ENCODE measurements at regions not wholly inside any gene's neighbourhood (a gene's known extent, or its start where the extent isn't known, plus 50 kb on each side); places are given as distances from the start of the nearest gene placed in this dataset.

DNA sequence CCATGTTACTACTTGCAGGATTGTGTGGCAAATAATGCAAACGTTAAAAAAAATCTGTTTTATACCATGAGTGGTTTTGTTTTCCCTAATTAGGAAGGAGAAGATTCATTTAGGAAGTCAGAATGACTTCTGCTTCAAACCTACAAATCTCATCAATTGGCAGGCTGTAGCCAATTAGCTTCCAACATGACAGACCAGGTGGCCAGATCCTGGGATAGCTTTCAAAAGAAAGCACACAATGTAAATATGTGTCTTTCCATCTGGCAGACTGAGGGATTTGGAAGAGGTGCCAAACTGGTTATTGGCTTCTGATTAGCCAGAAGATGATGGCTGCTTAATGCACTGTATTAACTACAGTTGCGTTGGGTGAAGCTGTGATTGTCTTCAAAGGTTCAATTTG is 432.8 kb downstream of the ANKRD50 start:
- peak; percentile 39 to 78 for DNase-seq

DNA sequence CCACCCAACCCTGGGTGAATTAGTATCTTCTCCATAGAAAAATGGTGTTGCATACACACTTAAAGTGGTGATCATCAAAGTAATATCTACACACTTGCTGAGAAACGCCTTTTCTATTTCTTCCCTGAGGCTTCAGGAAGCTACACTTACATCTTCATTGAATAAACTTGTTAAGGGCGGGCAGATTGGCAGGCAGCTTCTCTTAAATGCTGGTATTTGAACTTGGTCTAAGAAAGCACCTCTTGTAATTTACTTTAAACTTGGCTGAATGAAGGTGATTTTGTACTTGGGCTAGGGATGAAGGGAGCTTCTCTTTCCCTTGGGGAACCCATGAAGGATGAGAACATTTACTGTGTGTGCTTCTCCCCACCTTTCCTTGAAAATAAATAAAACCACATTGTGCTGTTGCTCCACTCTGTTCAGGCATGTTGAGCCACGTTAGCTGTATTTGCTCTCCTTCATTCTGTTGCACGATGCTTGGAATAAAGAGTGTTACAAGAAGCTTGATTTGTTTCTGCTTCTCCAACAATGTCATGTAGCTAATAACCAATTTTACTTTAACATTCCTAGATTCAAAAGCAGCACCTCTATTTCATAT is 430.1 kb downstream of the ANKRD50 start:
- DNase-seq = no peak

DNA sequence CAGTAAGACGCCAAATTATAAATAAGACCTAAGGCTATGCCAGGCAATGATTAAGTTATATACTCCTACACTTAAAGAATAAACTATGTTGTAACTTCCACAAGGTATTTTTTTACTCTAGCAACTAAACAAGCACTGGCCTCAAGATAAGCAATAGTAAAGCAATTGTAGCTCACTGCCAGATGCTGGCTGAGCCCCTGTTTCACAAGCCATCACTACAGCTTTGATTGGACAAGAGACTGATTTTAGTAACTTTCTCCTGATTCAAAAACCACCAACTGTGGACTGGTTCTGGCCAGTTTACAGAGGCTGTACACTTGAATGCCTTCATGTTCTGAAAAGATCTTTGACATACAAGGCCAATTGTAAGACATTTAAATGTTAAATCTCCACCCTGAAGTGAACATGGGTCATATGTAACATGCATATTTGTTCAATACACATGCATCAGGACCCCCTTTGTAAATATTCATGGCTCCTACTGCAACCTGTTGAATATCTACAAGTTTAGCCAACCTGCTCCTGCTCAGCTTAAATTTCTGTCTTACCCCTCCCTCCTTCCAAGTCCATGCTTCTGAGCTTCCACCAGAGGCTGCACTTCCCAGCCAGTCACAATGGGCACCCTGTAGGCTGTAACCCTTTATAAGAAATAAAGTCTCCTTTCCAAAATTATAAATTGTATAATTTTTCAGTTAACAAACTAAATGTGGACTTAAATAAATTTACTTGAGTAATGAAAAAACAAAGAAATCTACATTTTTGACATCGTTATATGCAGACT is 423.6 kb downstream of the ANKRD50 start:
- DNase-seq = no peak

GRCh38 chr4:124290678-124291077 is 421.9 kb downstream of the ANKRD50 start:
- no peak for DNase-seq

DNA sequence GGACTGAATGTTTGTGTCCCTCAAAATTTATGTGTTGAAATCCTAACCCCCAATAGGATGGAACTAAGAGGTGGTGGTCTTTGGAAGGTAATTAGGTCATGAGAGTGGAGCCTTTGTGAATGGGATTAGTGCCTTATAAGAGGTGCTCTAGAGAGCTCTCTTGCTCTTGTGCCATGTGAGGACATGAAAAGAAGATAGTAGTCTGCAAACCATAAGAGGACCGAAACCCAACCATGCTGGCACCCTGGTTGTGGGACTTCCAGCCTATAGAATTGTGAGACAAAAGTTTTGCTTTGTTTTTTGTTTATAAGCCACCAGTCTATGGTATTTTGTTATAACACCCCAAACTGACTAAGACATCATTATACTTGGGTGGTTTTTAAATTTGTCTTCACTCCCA is 417.1 kb downstream of the ANKRD50 start:
- no peak for DNase-seq

GRCh38 chr4:124304941-124305340 is 407.6 kb downstream of the ANKRD50 start:
- no peak for DNase-seq

DNA sequence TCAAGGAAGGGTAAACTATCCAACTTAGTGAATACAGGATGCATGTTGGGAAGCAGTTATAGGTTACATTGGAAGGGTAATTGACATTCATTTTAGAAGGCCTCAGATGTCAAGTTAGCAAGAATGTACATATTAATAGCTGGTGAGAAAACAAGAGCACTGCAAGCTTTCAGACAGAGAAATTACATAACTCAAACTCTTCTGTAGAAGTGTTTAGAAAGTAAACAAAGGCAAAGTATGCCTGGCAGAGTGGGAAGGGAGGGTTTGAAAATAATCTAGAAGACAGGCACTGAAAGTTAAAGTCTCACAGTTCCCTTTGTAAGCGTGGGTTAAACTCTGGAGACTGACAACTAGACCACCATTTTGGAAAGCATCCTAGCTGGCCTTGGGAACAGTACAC is 406.2 kb downstream of the ANKRD50 start:
- DNase-seq = no peak

DNA sequence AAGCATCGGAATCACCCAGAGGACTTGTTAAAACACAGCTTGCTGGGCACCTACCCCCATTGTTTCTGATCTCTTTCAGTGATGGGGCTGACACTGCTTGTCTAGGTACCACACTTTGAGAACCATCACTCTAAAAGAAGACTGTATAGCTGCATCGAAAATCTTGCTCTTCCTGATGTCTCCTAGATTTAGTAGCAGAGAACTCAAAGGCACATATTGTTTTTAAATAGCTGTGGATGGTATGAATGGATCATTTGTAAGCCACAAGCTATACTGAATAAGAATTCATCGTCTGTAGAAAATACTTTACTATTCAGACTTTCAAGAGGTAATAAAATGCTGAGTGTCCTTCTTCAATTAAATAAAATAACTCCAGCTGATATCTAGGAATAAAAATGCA is 405.4 kb downstream of the ANKRD50 start:
- DNase-seq = no peak

DNA sequence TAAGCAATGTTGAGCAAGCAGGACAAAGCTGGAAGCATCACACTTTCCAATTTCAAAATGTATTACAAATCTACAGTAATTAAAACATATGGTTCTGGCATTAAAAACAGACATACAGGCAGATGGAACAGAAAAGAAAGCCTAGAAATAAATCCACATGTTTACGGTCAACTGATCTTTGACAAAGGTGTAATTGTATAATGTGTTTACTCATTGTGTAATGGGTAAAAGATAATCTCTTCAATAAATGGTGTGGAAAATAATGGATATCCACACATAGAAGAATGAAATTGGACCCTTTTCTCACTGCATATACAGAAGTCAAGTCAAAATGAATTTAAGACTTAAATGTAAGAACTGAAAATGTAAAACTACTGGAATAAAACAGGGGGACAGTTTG is 394.2 kb downstream of the ANKRD50 start:
- DNase-seq = peak in 1 of 2 experiments; percentile 9

- peak; percentile 14 to 27 for DNase-seq
These were observed 391.2 kb downstream of the ANKRD50 start for GRCh38 chr4:124321364-124321763.

DNA sequence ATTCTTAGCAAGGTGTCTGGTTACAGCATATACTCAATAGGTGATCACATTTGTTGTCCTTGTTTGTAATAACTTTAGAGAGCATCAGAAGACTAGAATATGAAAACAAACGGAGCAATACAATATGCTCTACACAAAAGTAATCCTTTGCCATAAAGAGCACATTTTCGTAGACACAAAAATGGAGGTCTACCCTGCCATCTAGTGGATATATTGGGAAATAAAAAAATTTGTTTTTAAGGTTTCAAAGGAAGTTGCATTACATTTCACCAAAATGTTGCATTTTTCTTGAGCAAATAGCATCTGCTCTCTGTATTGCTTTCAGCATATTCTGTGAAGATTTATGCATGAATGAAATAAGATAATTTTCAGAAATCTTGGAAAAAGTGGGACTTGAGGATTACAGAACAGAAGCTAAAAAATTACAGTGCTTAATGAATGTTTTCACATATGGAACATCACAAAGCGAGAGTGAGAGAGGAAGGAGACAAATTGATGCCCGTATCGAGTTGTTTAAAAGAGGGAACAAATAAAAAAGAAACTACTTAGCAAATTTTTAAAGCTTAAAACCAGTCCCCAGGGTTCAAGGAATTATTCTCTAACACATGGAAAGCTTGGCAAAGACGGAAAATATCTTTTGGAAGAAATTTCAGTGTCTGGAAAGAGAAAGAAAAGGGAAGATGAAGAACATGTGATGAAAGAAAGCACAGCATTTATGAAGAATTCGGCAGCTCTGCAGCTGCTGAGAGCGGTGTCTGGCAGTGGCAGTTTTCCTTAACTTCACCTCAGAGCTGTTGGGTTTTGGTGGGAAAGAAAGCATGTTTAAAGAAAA is 390.1 kb downstream of the ANKRD50 start:
- DNase-seq = peak in 1 of 2 experiments; percentile 35

DNA sequence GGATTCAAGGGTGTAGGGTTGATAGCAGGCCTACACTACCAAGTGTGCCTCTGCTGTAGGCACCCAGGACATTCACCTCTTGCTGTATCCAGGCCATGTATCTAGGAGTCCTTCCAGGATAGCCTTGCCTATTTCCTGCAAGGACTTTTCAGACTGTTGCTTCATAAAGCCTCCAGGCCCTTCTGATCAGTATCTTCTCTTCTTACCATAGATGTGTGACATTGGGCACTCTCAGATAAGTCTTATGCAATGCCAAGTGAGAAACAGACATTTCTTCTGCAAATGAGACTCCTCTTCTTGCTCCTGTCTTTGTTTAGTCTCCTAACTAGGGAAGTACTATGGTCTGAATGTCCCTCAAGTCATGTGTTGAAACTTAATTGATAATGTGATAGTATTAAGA is 386.8 kb downstream of the ANKRD50 start:
- DNase-seq = no peak

GRCh38 chr4:124329134-124329533 is 383.4 kb downstream of the ANKRD50 start:
- no peak for DNase-seq

GRCh38 chr4:124330045-124330444 is 382.5 kb downstream of the ANKRD50 start:
- no peak for DNase-seq

- DNase-seq = peak in 1 of 2 experiments; percentile 41
These were observed 380.8 kb downstream of the ANKRD50 start for GRCh38 chr4:124331781-124332180.

DNA sequence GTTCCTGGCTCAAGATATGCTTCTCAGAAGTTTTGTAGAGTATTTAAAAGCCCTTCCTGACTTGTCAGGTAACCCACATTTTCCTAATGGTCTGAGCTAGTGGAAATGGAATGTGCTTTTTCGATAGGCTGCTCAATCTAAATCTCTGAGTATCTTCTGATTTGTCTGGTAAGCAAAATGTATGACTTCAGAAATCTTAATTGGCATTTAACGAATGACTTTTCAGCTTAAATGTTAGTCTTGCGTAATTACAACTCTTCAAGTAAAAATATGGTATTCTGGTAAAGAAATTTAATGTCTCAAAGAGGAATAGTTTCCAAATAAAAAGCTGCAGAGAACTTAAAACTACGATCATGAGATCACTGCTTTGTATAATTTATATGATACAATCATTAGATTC is 379.1 kb downstream of the ANKRD50 start:
- DNase-seq = no peak

DNA sequence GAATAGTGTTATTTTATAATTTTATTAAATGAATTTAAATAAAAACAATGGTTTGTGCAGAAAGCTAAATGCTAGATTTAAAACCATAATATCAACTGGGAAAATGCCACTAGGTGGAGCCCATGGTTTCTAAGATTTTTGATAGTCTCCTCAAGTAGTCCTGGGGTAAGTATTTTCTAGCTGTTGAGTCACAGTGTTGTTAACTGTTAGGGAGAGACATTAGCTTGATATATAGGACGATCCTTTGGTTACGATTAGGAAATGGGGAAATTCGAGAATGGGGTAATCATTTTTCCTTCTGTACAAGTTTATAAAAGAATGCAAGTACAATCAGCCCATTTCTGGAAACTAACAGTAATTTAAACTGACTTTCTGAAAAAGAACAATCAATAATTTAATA is 378.4 kb downstream of the ANKRD50 start:
- DNase-seq = peak in 1 of 2 experiments; percentile 56

- no peak for DNase-seq
These were observed 374.7 kb downstream of the ANKRD50 start for GRCh38 chr4:124337874-124338273.

DNA sequence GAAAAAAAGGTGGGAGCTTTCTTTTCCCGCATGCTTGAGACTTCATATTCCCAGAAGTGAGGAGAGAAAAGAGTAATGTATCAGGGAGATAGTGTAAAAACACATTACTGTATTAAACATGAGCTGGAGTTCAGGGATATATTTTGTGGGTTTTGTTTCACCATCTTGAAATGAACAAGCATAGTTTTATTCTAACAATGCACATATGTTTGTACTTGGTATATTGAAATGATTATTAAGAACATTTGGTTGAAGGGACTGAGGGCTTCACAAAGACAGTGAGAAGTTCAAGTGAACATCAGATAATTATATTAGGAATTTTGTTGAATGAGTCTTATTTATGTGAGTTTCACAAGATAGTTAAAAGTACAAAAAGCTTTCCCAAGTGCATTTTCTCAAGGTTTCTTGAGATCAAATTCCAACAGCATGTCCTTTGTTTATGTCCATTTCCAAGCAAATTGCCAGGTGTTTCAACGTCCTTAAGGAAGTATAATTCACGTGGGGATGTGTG is 368.8 kb downstream of the ANKRD50 start:
- no peak for DNase-seq

GRCh38 chr4:124372916-124373315 is 339.6 kb downstream of the ANKRD50 start:
- DNase-seq = no peak

DNA sequence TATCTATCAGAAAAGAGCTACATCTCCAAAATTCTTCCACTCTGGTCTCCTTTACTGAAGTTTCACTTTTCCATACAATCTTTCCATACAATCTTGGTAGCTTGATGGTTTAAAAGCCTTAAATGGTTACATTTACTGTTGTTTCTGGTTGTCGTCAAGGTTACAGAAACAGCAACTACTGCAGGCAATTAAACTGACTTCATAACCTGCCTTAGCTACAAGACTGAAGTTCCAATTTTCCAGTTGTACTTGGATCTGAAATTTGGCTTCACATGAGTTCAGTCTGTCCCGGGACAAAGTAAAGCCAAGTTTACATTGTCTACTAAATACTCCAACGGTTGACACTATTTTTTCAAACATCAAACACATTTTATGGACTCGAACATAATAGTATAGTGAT is 326.4 kb downstream of the ANKRD50 start:
- DNase-seq = no peak

- DNase-seq = no peak
These were observed 325.9 kb downstream of the ANKRD50 start for GRCh38 chr4:124386648-124387047.

DNA sequence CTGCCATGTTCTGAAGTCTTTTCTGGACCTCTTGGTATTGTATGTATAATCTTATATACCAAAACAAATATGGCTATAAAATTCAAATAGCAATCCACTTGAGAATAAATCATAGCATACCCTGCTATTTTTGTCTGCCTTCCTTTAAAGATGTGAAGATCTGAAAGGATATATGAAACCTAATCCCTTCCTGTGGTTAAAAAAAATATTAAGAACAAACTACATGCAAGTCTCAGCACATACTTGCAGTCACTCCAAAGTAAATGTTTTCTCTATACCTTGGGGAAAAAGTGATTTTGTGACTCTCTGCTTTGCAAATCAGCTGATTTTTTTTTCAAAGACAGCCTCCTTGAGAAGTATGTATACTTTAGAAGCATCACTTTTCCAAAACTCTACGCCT is 322.9 kb downstream of the ANKRD50 start:
- no peak for DNase-seq

GRCh38 chr4:124390861-124391260 is 321.7 kb downstream of the ANKRD50 start:
- no peak for DNase-seq
